NCI-H526 treated with DMSO at 0.1 percent for 48 hours (cell line): ENCODE measurements at regions not wholly inside any gene's neighbourhood (a gene's known extent, or its start where the extent isn't known, plus 50 kb on each side); places are given as distances from the start of the nearest gene placed in this dataset.

ENCODE experiments used
- DNase-seq: peaks from one replicate; lab custom pipeline; 2025; lab: John Stamatoyannopoulos, UW

DNA sequence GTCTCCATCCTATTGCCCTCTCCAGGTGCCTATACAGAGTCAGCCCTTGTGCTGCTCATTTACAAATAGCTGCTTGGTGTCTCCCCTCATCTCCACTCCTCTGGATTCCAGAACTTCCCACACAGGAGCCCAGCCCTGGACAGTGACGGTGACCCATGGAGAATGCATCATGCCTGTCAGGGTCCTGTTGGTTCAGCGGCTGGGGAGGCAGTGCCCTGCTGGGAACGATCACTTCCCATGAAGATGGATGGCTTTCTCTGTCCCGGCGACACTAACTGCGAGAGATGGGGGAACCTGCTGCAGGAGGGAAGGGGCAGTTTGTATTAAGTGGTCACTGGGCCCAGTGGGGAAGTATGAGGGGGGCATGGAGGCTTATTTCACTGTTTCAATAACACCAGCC, 395.0 kb upstream of the TBX3 start:
- DNase-seq, result no peak

DNA sequence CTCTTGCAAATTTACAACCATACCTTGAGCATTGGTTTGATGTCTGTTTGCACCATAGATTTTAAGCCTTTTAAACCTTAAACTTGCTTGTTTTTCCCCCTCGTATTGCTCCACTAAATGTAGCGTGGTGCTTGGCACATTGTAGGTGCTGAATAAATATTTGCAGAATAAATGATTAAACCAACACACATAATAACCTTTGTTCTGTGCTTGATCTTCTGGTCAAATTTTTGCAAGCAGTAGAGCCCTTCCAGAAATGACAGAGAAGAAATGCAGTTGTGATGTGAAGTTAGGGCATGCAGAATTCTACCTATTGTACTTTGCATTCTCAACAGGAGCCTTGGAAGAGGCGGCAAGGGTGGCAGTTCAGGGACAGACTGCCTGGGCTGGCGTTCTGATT, 394.4 kb upstream of the TBX3 start:
- DNase-seq, result no peak

DNA sequence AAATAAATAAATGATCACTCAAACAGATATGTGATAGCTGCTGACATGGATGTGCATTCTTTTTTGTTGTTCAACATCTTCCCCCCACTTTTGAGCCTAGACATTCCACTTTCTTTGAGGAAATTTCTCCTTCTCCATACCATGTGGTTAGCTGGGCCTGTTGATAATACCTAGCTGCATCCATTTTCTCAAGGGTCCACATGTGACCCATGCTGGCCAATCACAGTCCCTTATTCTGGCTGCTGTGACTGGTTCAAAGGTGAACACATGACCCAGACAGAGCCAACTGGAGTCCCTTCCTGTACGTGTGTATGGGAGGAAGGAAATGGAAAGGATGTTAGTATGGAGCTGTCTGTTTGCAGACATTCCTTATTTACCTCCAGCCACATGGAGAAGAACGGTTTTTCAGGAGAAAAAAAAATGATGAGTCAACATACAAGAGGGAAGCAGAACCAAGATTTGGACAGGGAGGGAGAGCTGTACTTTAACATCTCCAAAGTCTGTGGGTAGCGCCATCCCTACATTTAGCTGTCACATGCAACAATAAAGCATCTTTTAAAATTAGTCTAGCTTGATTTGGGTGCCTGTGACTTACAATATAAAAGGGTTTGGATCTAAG, 391.7 kb upstream of the TBX3 start:
- no peak for DNase-seq

DNA sequence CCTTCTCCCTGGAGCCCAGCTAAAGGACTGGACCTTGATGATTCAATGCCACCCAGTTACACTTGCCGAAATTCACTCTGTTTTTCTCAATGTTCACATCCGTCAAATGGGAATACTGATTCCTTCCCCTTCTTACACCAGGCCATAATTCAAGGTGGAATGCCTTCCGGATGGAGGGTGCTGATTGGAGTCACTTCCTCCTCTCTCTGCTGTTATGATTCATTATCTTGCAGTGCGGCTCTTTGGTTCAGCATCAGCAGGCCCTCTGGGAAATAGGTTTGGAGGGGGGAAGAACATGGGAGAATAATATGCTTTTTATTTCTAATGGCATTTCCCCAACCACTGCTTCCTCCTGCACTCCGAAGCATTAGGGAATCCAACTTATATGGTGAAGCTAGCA, 390.6 kb upstream of the TBX3 start:
- no peak for DNase-seq

DNA sequence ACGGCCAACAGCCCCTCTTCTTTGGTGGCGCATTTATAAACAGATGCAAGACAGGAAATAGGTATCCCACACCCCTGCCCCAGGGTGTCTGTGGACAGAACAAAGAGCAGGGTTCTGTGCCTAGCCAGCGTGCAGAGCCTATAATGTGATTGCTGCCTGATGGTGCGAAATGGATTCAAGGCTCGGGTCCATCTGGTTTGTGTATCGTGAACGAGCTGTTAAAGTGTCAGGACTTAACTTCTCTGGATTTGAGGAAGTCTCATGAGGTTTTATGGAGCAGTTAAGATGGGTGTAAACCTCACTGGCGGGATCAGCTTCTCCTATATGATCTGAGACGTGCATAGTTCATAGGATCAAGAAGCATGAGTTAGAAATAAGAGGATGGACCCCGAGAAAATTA, 388.7 kb upstream of the TBX3 start:
- DNase-seq, result no peak

DNA sequence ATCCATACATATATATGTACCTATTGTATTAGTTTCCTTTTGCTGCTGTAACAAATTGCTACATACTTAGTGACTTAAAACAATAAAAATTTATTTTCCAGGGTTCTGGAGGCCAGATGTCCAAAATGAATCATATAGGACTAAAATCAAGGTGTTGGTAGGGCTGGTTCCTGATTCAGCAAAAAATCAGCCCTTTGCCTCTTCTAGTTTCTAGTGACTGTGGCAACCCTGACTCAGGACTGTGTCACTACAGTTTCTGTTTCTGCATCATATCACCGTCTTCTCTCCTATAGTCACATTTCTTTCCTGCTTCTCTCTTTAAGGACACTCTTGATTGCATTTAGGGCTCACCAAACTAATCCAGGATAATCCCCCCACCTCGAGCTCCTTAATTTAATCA, 386.3 kb upstream of the TBX3 start:
- DNase-seq, result no peak

DNA sequence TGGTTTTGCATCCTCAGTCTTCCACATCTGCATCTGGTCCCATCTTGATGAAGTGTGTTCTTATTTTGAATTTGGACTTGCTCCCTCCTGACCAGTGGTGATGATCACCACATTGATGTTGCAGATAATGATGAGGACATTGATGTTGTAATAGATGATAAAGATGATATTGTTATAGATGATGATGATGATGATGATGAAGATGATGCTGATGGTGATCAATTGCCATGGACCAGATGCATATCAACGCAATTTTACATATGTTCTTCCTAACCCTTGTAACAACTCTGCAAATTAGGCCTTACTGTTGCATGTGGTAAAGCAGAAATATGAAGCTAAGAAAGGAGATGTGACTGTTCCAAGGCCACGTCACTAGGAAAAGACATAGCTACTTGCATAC, 380.3 kb upstream of the TBX3 start:
- DNase-seq, result no peak

DNA sequence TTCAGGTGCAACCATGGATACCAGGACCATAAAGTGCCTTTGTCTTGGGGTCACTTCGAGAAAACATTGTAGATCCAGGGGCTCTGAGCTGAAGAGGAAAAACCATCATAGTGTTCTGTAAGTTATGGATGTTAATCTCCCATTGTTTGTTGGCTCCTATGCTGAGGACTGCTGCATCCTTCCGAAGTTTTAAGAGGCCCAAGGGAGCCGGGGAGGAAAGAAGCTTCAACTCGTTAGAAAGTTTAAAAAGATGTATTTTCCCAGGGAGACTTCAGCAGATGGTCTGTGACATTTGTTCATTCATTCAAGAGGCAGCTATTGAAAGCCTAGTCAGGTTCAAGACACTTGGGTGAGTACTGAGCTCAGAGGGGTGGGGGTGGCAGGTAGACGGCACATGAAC, 378.8 kb upstream of the TBX3 start:
- DNase-seq, result no peak

DNA sequence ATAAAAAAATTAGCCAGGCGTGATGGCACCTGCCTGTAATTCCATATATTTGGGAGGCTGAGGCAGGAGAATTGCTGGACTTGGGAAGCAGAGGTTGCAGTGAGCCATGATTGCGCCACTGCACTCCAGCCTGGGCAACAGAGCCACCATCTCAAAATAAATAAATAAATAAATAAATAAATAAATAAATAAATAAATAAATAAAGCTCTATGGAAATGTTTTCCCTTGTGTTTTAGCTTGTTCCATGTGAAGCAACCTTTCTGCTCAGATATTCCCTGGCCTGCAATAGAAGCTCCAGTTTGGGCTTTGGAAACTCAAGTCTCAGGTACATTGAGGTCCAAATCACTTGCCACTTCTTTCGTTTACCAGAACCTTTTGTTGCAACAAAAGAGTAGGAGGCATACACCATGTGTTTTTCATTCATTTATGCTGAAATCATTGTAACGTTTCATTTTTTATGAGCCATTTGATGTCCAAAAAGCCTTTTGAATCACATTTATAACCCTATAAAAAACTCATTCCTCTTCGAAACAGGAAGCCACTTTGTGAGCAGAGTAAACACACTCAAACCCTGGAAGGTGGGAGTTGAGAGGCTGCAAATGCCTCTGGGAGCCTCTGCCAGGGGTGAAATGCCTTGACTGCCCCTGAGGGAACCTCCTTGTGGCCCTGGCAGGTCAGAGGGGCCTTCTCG, 376.6 kb upstream of the TBX3 start:
- no peak for DNase-seq

DNA sequence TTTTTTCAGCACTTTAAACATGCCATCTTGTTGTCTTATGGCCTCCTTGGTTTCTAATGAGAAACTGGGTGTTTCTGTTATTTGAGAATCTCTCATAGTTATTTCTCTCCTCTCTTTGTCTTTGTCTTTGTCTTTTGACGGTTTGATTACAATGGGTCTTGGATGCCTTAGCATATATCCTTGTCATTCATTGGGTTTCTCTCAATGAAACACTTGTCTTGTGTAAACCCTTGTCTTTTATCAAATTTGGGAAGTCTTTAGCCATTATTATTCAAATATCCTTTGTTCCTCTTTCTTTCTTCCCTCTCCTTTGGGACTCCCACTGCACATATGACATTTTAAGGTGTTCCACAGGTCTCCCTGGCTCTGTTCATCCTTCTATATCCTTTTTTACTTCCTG, 373.5 kb upstream of the TBX3 start:
- no peak for DNase-seq

DNA sequence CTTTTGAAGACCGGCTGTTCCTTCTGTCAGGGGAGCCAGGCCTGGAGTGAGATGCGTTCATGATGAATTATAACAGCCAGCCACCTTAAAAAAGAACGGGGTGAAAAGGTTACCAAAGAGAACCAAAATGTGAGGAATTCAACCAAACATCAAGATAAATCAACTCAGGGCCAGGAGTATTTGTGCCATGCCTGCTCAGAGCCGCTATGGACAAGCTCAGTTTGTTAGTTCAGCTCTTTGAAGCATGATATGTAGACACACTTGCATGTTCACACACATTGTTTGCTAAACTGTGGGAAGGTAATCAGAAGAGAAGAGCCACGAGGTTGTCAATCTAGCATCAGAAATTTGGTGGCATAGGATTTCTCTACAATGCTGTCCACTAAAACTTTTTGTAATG, 367.4 kb upstream of the TBX3 start:
- no peak for DNase-seq

DNA sequence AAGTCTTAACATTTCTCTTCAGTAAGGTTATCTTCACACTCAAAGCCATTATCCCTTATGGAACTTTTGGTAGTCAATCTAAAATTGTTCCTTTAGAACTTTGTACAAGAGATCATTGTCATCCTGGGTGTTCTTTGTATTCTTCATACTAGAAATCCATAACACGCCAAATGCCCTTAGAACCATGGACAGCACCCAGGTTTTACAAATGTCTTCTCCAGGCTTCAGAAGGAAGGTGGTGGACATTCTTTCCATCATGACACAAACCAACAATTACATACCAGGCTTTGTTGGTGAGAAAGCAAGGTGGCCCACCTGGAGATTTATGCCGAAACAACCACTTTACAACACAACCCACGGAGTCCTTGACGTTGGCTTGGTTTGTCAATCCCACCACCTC, 365.6 kb upstream of the TBX3 start:
- no peak for DNase-seq

DNA sequence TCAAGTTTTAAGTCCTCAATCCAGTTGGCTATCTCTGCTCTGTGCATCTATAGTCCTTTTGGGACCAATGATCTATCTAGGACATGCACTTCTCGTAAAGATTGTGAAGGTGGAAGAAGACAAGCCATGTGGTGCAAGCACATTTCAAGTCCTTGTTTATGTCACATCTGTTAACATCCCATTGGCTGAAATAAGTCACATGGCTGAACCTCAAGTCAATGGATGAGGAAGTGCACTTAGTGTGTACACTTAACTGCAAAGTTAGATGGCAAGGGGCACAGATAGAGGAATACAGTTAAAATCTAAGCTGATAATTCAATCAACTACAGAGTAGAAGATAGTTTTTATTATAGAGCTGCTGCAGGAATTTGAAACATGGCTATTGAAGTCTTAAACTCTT, 362.8 kb upstream of the TBX3 start:
- no peak for DNase-seq

DNA sequence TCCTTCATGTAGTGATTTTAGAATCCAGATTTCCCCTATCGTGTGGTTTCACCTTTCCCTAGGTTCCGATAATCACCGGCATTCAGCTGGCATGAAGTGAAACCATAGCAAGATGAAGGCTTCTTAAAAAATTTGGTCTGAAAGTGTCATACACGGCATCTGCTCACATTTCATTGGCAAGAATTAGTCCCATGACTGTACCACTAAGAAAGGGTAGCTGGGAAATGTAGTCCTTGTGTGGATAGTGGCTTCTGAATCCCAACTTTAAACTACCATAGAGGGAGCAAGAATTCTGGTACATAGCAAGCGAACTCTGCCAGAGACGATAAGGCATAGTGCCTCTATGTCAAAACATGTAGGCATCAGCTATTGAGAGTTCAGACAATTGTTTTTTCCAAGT, 360.1 kb upstream of the TBX3 start:
- DNase-seq, result no peak

DNA sequence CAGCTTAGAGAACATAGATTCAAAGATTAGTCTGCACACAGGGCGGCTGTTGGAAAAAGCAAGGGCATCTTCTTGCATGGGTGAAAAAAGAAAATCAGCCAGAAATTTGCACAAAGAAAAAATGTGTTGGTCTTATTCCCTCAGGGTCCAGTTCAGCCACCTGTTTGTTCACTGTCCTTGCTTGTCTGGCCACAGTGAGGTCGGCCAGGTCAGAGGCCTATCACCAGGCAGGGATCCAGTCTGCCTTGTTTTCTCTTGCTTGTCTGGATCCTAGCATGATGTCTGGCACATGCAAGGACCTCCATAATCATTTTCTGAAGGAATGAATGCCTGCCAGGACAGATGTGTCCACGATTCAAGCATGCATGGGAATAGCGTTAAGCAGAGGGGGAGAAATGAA, 359.1 kb upstream of the TBX3 start:
- DNase-seq, result no peak

DNA sequence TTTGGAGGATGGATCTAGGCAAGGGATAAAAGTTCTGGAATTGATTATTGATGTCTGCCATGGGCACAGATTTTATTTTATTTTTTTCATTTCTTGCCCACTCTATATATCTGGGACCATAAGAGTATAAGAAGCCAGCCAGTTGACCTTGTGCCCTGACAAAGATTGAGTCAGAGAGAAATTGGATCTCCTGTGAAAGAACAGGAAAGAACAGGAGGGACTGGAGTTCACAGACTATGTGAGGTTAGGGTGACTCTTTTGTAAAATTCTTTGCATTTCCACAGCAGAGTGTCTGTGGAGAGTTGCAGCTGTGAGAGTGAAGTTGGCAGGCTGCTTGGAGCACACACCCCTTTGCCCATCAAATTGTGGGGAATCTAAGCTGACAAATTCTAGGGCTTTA, 358.4 kb upstream of the TBX3 start:
- no peak for DNase-seq

DNA sequence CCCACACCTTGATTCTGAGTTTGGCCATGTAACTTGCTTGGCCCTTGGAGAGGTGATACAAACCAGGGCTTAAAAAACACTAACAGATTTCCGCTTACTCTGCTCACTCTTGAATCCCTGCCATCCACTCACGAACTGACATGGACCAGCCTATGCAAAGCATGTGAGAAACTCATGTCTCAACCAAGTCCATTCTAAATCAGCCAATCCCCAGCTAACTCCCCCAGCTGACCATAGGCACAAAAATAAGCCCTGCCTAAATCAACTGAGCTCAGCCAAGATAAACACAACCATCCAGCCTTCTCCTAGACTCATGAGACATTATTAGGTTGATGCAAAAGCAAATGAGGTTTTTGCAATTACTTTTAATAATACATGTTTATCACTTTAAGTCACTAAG, 353.9 kb upstream of the TBX3 start:
- DNase-seq, result no peak

DNA sequence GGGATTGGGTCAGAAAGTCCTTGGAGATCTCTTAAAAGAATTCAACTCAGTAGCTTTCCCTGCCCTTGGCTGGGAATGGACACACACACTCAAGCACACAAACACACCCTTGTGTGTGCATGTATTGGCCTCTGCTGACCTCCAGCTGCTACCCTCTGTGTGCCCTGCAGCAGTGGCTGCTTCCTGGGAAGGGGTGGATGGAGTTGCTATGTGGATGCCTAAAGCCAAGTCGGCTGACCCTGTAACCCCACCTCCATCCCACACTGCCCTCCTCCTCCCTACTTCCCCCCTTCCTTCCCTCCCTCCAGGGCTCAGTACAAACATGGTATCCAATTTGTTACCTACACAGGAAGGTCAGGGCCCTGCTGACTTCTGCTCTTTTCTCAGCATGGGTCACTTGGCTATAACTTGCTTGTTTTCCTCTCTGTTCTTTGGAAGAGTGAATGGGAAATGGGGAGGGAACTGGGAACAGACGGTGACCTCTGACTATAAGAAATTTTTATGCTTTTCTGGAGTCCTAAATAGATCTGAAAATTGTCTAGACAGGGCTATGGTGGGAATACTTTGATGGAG, 351.6 kb upstream of the TBX3 start:
- no peak for DNase-seq

DNA sequence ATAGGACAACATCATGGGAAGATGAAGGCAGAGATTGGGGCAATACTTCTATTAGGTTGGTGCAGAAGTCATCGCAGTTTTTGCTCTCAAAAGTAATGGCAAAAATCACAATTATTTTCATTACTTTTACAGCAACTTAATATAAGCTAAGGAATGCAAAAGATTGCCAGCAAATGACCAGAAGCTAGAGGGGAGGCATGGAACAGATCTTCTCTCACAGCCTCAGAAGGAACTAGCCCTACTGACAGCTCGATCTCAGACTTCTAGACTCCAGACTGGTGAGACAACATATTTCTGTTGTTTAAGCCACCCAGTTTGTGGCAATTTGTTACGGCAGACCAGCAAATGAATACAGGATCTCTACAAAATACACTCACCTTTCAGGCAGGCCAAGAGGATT, 348.5 kb upstream of the TBX3 start:
- DNase-seq, result no peak

DNA sequence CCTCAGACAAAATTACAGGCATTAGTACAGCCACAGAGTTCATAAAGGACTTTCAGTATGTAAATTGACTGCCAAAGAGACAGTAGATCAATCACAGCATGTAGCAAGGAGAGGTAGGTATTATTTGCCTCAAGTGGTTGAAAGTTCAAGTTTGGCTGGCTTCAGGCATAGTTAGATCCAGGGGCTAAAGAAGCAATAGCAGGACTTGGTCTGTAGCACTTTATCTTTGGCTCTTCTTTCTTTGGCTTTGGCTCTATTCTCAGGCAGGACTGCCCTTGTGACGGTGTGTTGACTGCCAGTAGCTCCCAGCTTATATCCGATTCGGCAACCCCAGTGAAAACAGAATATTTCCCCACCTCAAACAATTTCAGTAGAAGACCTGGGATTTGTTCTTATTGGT, 346.0 kb upstream of the TBX3 start:
- no peak for DNase-seq

DNA sequence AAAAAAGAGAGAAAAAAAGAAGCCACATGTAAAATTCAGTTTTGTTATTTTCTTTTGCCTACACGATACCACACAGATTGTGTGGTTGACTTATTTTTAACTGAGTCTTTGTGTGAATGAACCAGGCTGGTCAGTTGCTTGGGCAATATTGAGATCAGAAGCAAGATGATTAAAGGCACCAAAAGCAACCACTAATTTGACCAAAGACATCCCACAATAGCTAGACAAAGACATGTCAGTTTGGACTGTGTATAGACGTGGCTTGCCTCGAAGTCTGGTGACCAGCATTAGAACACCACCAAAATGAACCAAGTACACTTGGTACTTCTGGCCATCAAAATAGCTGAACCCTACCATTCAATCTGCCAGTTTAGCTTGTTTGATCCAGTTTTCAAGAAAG, 340.6 kb upstream of the TBX3 start:
- no peak for DNase-seq

DNA sequence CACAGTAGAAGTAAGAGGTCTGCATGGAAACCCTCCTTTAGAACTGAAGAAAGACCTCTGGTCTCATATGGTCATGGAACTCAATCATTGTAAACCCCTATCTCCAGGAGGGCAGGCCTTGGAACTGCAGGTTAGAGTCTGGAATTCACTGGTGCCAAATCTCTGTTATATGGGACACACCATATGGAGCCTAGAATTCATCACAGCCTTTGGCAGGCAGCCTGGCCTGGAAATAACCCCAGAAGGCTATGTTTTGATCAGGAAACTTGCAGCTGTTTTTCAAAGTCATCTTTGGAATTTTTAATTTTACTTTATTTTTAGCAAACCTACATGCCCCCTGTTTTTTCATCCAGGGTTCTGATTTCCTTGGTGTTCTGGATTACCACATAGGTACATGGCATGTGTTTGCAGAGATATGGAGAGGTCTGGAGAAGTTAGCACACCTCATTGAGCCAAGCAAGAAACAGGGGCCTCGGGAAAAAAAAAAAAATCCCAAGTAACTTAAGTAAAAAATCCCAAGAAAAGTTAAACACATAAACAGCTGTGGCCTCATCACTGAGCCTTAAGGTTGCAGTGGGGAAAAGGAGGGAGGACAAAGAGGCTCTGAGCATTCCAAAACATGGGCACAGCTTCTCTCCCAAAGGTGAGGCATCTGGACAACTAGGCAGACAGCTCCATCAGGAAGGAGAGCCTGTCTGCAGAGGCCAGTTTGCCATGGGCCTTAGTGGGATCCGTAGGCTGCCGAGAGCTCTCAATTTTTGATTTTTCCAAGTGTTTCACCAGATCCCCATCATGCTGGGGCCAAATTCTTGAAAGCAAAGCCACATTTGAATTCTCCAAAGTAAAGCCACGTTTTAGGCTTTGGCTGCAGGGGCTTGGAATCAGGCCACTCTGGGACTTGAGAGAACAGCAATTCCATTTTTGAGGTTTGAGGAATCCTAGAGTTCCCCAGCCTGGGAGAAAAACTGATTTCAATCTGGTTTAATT, 339.6 kb upstream of the TBX3 start:
- no peak for DNase-seq

DNA sequence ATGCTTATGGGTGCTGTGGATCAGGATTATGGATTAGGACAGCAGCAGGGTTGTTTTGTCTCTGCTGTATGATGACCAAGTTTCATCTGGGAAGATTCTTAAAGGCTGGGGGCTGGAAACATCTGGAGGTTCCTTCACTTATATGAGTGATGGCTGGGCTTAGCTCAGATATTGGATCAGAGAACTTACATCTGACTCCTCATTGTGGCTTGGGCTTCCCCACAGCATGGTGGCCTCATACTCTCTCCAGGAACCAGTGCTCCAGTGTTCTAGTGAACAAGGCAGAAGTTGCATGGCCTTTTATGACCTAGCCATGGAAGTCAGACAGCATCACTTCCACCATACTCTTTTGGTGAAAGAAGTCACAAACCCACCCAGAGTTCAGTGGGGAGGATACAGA, 336.1 kb upstream of the TBX3 start:
- no peak for DNase-seq
